ENCODE measurements at regions not wholly inside any gene's neighbourhood (a gene's known extent, or its start where the extent isn't known, plus 50 kb on each side); places are given as distances from the start of the nearest gene placed in this dataset.

DNA sequence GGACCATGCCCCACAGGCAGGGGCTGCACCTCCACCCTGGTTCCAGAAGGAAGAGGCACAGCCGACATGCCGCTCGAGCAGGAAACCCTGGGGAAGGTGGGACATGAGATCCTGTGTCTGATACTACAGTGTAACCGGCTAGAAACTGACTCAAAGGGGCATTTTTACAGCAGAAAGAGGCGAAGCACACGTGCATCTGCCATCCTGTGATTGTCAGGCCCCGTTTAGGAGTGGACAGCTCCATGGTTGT lies 62.7 kb downstream of the SIK1 start:
- TF ChIP-seq EZH2 (IDR thresholded peaks at IDR 0.05; ENCODE audit: insufficient read depth, poor library complexity, severe bottlenecking) = no peak
- no peak for TF ChIP-seq EZH2phosphoT487 (IDR thresholded peaks at IDR 0.05; ENCODE audit: insufficient read depth, low read depth)
